Muscle of back (tissue), 3 donors: ENCODE measurements at regions not wholly inside any gene's neighbourhood (a gene's known extent, or its start where the extent isn't known, plus 50 kb on each side); places are given as distances from the start of the nearest gene placed in this dataset.
A peak's percentile ranks its signal among the peaks of the same experiment; 100 is the strongest.

ENCODE experiments used
- DNase-seq, 3 donors: peaks; one replicate each; pipeline versions ENCODE4 v3.0.0 to v3.0.0-alpha.2; 2013

- DNase-seq = no peak
Observed at GRCh38 chr1:88141499-88142074, 542.5 kb upstream of the PKN2 start.

DNA sequence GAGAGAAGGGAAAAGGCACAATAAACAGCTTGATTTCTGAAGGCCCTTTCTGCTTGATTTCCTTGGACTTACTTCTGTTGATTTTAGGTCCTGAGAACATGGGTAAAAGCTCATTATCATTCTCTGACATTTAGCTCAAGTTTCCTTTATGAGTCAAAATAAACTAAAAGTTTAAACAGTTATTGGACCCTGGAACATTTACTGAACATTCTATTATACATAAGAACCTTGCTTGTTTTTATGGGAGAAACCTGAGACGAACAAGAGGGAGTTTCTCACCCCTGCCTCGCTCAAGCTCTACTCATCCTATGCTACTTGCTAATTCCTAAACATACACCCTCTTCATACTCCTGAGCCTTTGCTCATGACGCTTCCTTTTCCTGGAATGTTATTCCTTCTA is 538.3 kb upstream of the PKN2 start:
- no peak for DNase-seq

DNA sequence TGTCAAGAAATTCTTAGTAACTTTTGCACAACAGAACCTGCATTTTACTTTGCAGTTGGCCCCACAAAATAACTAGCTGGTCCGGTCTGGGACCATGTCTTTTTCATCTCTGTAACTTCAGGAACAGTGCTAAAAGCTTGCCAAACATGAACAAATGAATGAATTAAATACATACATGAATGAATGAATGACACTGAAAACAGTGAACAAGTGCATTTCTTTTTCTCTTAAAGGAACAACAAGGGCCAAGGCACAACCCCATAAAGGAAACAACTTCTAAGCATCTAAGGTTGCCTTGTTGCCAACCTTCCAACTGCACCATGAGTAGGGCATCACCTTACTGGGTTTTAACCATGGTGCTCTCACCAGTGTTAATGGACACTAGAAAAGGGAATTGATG is 534.4 kb upstream of the PKN2 start:
- DNase-seq = no peak

DNA sequence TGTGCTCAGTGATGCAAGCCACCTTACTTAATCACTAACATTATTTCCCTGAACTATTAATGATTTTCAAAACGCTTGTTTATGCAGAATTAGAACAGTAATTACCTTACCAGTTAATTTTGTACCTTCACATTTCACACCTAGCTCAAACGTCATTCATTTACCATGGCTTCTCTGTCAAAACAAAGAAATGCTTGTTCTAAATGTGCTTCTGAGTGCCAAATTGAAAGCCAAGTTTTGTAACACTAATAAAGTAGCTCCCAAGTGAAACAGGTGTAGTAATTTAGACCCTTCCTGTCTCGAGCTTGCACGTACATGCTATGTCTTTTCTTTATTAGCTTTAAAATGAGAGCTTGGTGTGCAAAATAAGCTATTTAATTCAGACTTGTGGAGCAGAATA is 533.7 kb upstream of the PKN2 start:
- DNase-seq = no peak

- DNase-seq = no peak
Observed at GRCh38 chr1:88163187-88163586, 520.9 kb upstream of the PKN2 start.

DNA sequence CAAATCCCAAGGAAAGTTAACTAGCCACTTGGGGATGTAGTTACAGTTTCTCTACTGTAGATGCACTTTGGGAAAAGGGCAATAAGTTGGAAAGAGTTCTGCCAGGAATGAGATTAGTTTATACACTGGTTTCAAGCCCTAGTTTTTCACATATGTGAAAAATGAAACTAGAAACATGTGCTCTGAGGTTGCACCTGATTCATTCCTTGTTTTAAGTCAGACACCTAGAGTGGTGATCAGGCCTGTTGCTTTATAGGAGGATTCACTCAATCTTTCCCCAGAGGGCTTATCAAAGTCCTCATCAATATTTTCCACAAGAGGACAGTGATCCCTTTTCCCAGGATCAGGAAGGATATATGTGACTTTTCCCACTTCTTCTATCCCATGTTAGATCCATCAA is 515.9 kb upstream of the PKN2 start:
- no peak for DNase-seq

DNA sequence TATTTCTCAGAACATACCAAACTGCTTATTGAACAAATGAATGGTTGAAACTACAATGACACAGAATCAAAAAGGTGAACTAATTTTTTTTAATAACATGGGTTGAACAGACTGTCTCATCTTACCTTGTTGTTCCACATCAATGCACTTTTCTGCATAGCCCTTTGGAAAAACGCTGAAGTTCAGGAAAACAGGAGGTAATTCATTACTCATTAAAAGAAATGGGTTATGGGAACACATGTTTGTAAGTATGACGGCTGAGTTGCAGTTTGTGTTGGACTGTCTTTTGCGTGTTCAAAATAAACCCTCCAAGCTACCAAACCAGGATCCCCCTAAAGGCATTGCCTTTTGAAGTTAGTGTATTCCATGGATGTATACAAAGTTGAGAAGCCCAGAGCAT is 514.9 kb upstream of the PKN2 start:
- no peak for DNase-seq

- no peak for DNase-seq
Observed at GRCh38 chr1:88169939-88170338, 514.1 kb upstream of the PKN2 start.

- DNase-seq = no peak
Observed at GRCh38 chr1:88175120-88175630, 508.9 kb upstream of the PKN2 start.

GRCh38 chr1:88175631-88176226 is 508.3 kb upstream of the PKN2 start:
- no peak for DNase-seq

GRCh38 chr1:88179943-88180342 is 504.1 kb upstream of the PKN2 start:
- no peak for DNase-seq

- peak; percentile 73 to 88 (median 78) for DNase-seq
Observed at GRCh38 chr1:88180449-88181108, 503.5 kb upstream of the PKN2 start.

GRCh38 chr1:88186911-88187310 is 497.2 kb upstream of the PKN2 start:
- peak in 2 of 3 donors; percentile 4 to 48 for DNase-seq

DNA sequence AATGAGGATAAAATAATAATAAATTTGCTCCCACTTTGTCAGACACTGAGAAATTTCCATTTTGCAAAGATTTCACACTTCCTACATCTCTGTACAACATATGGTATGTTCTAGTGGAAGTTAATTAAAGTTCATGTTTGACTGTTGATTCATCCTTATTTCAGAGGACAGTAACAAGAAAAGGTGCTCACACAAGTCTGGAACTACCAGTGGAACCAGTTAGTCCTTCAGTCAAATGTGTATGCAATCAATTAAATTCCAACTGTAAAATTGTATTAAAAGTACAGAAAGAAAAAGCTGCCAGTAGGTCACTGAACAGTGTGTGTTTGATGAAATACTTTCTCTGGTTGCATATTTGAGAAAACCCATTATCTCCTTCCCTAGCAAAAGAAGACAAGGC is 496.0 kb upstream of the PKN2 start:
- DNase-seq = no peak

DNA sequence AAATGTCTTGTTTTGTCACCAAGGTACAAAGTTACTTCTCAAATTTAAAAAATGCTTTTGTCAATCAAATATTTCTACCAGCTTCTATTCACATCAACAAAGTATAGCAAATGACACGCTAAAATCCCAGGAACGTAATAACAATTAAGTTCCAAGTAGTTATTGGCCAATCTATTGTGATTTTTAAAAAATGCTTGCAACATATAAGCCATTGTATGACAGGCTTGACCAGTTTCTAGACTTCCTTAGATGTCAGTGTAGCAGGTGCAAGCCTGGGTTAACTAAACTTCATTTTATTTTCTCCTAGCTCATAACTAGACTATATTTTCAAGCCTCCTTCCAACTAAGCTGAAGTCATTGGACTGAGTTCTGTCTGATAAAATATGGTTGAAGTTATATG is 494.5 kb upstream of the PKN2 start:
- DNase-seq = no peak

DNA sequence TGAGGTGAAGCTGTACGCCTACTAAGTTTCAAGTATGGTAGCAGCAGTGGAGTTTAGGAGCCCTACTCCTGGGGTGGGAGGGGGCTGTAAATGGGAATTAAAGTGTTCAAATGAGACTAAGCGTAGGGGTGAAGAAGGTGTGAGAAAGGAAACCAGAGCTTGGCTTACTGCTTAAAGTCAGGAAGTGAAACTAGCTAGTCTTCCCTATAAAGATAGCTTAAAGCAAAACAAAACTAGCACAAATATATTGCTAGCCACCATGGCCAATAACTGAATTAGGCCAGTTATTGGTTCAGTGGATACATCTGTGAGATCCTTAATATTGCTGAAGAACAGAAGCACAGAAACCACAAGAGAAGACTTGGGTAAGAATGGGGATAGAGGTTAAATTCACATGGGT is 492.2 kb upstream of the PKN2 start:
- no peak for DNase-seq

GRCh38 chr1:88194542-88194941 is 489.5 kb upstream of the PKN2 start:
- no peak for DNase-seq

- no peak for DNase-seq
Observed at GRCh38 chr1:88200545-88200944, 483.5 kb upstream of the PKN2 start.

DNA sequence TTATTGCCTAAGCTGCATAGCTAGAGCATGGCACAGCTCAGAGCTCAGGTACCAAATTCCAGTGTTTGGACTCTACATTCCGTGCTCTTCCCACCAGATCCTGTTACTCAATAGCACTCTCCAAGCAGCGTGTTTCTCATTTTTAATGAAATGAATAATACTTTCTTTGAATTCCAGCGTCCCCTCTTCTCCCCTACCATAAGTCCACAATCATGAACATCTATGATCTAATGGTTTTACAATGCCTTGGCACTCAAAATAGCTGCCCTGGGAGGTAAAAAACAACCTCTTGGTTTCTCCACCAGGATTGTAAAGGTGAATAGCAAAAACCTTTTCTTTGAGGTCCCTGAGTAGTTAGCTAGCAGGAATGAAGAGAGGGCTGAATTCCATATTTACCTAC is 480.0 kb upstream of the PKN2 start:
- DNase-seq = no peak

DNA sequence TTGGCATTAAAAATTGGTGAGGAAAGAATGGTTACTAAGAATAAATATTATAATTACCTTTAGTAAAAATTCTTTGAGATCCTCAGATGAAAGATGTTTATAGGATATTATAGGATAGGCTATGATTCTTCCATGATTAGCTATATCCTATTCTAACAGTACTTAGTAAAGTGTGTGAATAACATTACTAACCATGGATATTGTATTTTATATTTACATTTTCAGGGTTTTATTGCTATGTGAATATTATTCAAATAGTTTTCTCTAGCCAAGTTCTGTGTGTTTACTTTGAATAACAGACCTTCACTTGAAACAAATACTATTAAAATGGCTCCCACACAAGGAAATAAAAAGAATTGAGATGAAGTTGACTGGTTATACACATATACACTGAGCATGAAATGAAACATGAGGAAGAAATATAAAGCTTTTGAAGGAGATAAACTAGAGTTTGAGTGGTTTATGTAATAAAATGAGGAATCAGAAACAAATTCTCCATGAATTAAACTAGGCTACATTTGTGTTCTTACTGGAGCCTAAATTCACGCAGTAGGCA is 479.4 kb upstream of the PKN2 start:
- no peak for DNase-seq

- DNase-seq = no peak
Observed at GRCh38 chr1:88208389-88208788, 475.7 kb upstream of the PKN2 start.

GRCh38 chr1:88210103-88210787 is 473.8 kb upstream of the PKN2 start:
- no peak for DNase-seq

- DNase-seq = no peak
Observed at GRCh38 chr1:88216441-88216840, 467.6 kb upstream of the PKN2 start.
